Trophoblast cell (in vitro differentiated cells and primary cell): ENCODE measurements at regions not wholly inside any gene's neighbourhood (a gene's known extent, or its start where the extent isn't known, plus 50 kb on each side); places are given as distances from the start of the nearest gene placed in this dataset.
"Not testable (repeated sequence)": the region's sequence is repeated elsewhere in the genome, so short reads cannot be mapped to it uniquely, and the experiment has no call there.

Experiments used
- DNase-seq, 2 donors: peaks; one replicate each; pipeline ENCODE4 v3.0.0-alpha.2; 2016
- H2AFZ ChIP-seq: 2 replicates; pipeline ENCODE4 v1.6.1; 2013; ENCODE audit warnings: low read length, moderate library complexity, mild to moderate bottlenecking; ENCODE audit not compliant: insufficient read depth, poor library complexity
- H2AK5ac ChIP-seq: 2 replicates; pipeline ENCODE4 v1.6.1; 2013; ENCODE audit warnings: mild to moderate bottlenecking, low read length
- H2BK120ac ChIP-seq: 2 replicates; pipeline ENCODE4 v1.6.1; 2013; ENCODE audit warnings: low read length, mild to moderate bottlenecking, moderate library complexity; ENCODE audit not compliant: insufficient read depth, poor library complexity
- H2BK12ac ChIP-seq: 2 replicates; pipeline ENCODE4 v1.6.1; 2013; ENCODE audit warnings: mild to moderate bottlenecking, low read length, moderate library complexity
- H2BK5ac ChIP-seq: 2 replicates; pipeline ENCODE4 v1.6.1; 2013; ENCODE audit warnings: low read length, low read depth, moderate library complexity, mild to moderate bottlenecking; ENCODE audit not compliant: poor library complexity
- H3K14ac ChIP-seq: 2 replicates; pipeline ENCODE4 v1.6.1; 2013; ENCODE audit warnings: mild to moderate bottlenecking, low read length
- H3K18ac ChIP-seq: 2 replicates; pipeline ENCODE4 v1.6.1; 2013; ENCODE audit warnings: mild to moderate bottlenecking, low read length
- H3K23ac ChIP-seq: 2 replicates; pipeline ENCODE4 v1.6.1; 2013; ENCODE audit warnings: low read length
- H3K27ac ChIP-seq: 2 replicates; pipeline ENCODE4 v1.5.1; 2013; ENCODE audit warnings: low read depth, mild to moderate bottlenecking, inconsistent platforms, low read length, moderate library complexity
- H3K27me3 ChIP-seq: 2 replicates; pipeline ENCODE4 v1.6.1; 2013; ENCODE audit warnings: inconsistent platforms, mild to moderate bottlenecking, low read length, moderate library complexity; ENCODE audit not compliant: insufficient read depth
- H3K36me3 ChIP-seq, 2 experiments: 1 replicate in 1 of 2; 2 replicates in 1 of 2; pipeline ENCODE4 v1.6.1; 2013; ENCODE audit warnings: low read length in 2 of 2, mild to moderate bottlenecking in 2 of 2, moderate library complexity in 1 of 2; ENCODE audit not compliant: insufficient read depth in 2 of 2, control insufficient read depth in 1 of 2
- H3K4ac ChIP-seq: 2 replicates; pipeline ENCODE4 v1.6.1; 2013; ENCODE audit warnings: low read depth, mild to moderate bottlenecking, low read length, moderate library complexity
- H3K4me1 ChIP-seq, 2 experiments: 1 replicate in 1 of 2; 2 replicates in 1 of 2; pipeline ENCODE4 v1.6.1; 2013; ENCODE audit warnings: low read length in 2 of 2, mild to moderate bottlenecking in 2 of 2, moderate library complexity in 1 of 2; ENCODE audit not compliant: insufficient read depth in 2 of 2, control insufficient read depth in 1 of 2
- H3K4me2 ChIP-seq: 2 replicates; pipeline ENCODE4 v1.6.1; 2013; ENCODE audit warnings: inconsistent platforms, mild to moderate bottlenecking, low read length, moderate library complexity
- H3K4me3 ChIP-seq: 2 replicates; pipeline ENCODE4 v1.5.1; 2013; ENCODE audit warnings: mild to moderate bottlenecking, low read depth, low read length, inconsistent platforms
- H3K79me1 ChIP-seq: one replicate; pipeline ENCODE4 v1.6.1; 2013; ENCODE audit warnings: low read length
- H3K79me2 ChIP-seq: 2 replicates; pipeline ENCODE4 v1.6.1; 2013; ENCODE audit warnings: low read length, mild to moderate bottlenecking; ENCODE audit not compliant: control insufficient read depth, insufficient read depth, poor library complexity
- H3K9ac ChIP-seq: 2 replicates; pipeline ENCODE4 v1.6.1; 2013; ENCODE audit warnings: mild to moderate bottlenecking, low read length
- H3K9me3 ChIP-seq: 2 replicates; pipeline ENCODE4 v1.6.1; 2013; ENCODE audit warnings: low read depth, mild to moderate bottlenecking, control low read depth, inconsistent platforms, low read length; ENCODE audit not compliant: insufficient read depth
- H4K12ac ChIP-seq: 2 replicates; pipeline ENCODE4 v1.6.1; 2013; ENCODE audit warnings: low read depth, mild to moderate bottlenecking, low read length, moderate library complexity
- H4K8ac ChIP-seq: 2 replicates; pipeline ENCODE4 v1.6.1; 2013; ENCODE audit warnings: low read depth, mild to moderate bottlenecking, low read length, moderate library complexity
- H4K91ac ChIP-seq: one replicate; pipeline ENCODE4 v1.6.1; 2013; ENCODE audit warnings: low read depth, mild to moderate bottlenecking, low read length, moderate library complexity
- WGBS: extraction: QIAGEN DNeasy Blood & Tissue Kit; methylation state at CpG from one replicate; pipeline ENCODE4 v1.1.7; 2013; ENCODE audit warnings: missing lambda C conversion rate; ENCODE audit not compliant: insufficient read length, insufficient coverage; ENCODE audit errors: extremely low coverage; 5-methylcytosine and 5-hydroxymethylcytosine counted together

- not testable (repeated sequence) for H2BK120ac ChIP-seq, H3K4me2 ChIP-seq, H3K79me1 ChIP-seq, H3K27me3 ChIP-seq, H4K12ac ChIP-seq, H3K4me1 ChIP-seq, H3K9me3 ChIP-seq, H3K9ac ChIP-seq, H3K14ac ChIP-seq, H4K91ac ChIP-seq, H3K4me3 ChIP-seq, H3K23ac ChIP-seq, H3K18ac ChIP-seq, H2AK5ac ChIP-seq, H4K8ac ChIP-seq, H2BK12ac ChIP-seq, H3K36me3 ChIP-seq, H2AFZ ChIP-seq, H3K79me2 ChIP-seq
- H3K4ac ChIP-seq: peak overlapping the region; percentile 30
- peak overlapping the region; percentile 38 for H3K27ac ChIP-seq
- peak; percentile 42 to 63 for DNase-seq
- no CpG with 5 or more reads among the region's 6 CpGs for WGBS
- H2BK5ac ChIP-seq: peak overlapping the region; percentile 1
These were observed 78.0 kb upstream of the ADGRL2 start for GRCh38 chr1:81722631-81723328.

GRCh38 chr1:81720256-81720655 lies 80.5 kb upstream of the ADGRL2 start:
- H3K9ac ChIP-seq, H2AK5ac ChIP-seq, H3K14ac ChIP-seq, H3K79me2 ChIP-seq, H4K91ac ChIP-seq, H3K4me1 ChIP-seq, H3K4me2 ChIP-seq, H3K4me3 ChIP-seq, H3K79me1 ChIP-seq, H3K36me3 ChIP-seq, H3K4ac ChIP-seq, H2AFZ ChIP-seq, H2BK5ac ChIP-seq, H3K18ac ChIP-seq, H2BK120ac ChIP-seq, H3K27me3 ChIP-seq, H3K23ac ChIP-seq, H4K8ac ChIP-seq, H4K12ac ChIP-seq, H3K9me3 ChIP-seq: not testable (repeated sequence)
- Histone ChIP-seq H3K27ac (peak overlapping the region; percentile 53), H2BK12ac (peak overlapping the region; percentile 13)
- WGBS: no CpG with 5 or more reads among the region's 8 CpGs
- peak in 1 of 2 donors; percentile 15 for DNase-seq

- no CpG with 5 or more reads among the region's 1 CpG for WGBS
- Histone ChIP-seq H3K4me2 (no peak overlapping the region), H3K27ac (no peak overlapping the region), H4K12ac (no peak overlapping the region), H2AFZ (no peak overlapping the region), H3K4ac (no peak overlapping the region), H3K4me3 (no peak overlapping the region), H3K36me3 (peaks cover 4 to 6% of the 10 kb centered on the region in 2 experiments), H3K18ac (no peak overlapping the region), H3K14ac (no peak overlapping the region), H2BK120ac (no peak overlapping the region), H3K4me1 (peaks cover 3 to 4% of the 10 kb centered on the region in 2 experiments), H3K27me3 (no peaks in the 10 kb centered on the region), H3K79me1 (peaks cover 7% of the 10 kb centered on the region), H4K8ac (no peak overlapping the region), H3K79me2 (peaks cover 1% of the 10 kb centered on the region), H2AK5ac (no peak overlapping the region), H2BK5ac (no peak overlapping the region), H4K91ac (no peak overlapping the region), H2BK12ac (no peak overlapping the region), H3K23ac (no peak overlapping the region), H3K9me3 (no peaks in the 10 kb centered on the region), H3K9ac (no peak overlapping the region)
- DNase-seq: no peak
These were observed 83.5 kb upstream of the ADGRL2 start for GRCh38 chr1:81717230-81717629.

GRCh38 chr1:81715391-81715790 lies 85.3 kb upstream of the ADGRL2 start:
- H3K4me1 ChIP-seq: peaks cover 3 to 4% of the 10 kb centered on the region in 2 experiments
- no peak overlapping the region for H3K18ac ChIP-seq
- H4K12ac ChIP-seq: no peak overlapping the region
- H3K79me2 ChIP-seq: peaks cover 1% of the 10 kb centered on the region
- no peak overlapping the region for H4K8ac ChIP-seq
- H3K27me3 ChIP-seq: no peaks in the 10 kb centered on the region
- no peak overlapping the region for H3K14ac ChIP-seq
- no peak overlapping the region for H2AFZ ChIP-seq
- no peak overlapping the region for H2AK5ac ChIP-seq
- H2BK5ac ChIP-seq: no peak overlapping the region
- peak overlapping the region; percentile 39 for H3K4me2 ChIP-seq
- no peak overlapping the region for H4K91ac ChIP-seq
- H2BK12ac ChIP-seq: no peak overlapping the region
- WGBS: no CpG with 5 or more reads among the region's 3 CpGs
- H3K23ac ChIP-seq: no peak overlapping the region
- H3K9ac ChIP-seq: no peak overlapping the region
- no peak overlapping the region for H3K27ac ChIP-seq
- H3K36me3 ChIP-seq: no peaks in the 10 kb centered on the region
- no peak overlapping the region for H3K4me3 ChIP-seq
- no peak for DNase-seq
- peaks cover 3% of the 10 kb centered on the region for H3K79me1 ChIP-seq
- no peak overlapping the region for H2BK120ac ChIP-seq
- H3K4ac ChIP-seq: no peak overlapping the region
- no peaks in the 10 kb centered on the region for H3K9me3 ChIP-seq
